T-helper 1 cell treated with Interleukin-12 subunit alpha and Interleukin-12 subunit beta and Interleukin-4 antibody, amounts not matched to agents 30 ng/mL and 1 ng/mL, for 36 hours (primary cell): ENCODE measurements at regions not wholly inside any gene's neighbourhood (a gene's known extent, or its start where the extent isn't known, plus 50 kb on each side); places are given as distances from the start of the nearest gene placed in this dataset.

Experiments
- intact Hi-C: fragments of 100-400 bp; cut with micrococcal nuclease; formaldehyde crosslinking; loops from one replicate; pipeline ENCODE4 v1.15.1; 2024

DNA sequence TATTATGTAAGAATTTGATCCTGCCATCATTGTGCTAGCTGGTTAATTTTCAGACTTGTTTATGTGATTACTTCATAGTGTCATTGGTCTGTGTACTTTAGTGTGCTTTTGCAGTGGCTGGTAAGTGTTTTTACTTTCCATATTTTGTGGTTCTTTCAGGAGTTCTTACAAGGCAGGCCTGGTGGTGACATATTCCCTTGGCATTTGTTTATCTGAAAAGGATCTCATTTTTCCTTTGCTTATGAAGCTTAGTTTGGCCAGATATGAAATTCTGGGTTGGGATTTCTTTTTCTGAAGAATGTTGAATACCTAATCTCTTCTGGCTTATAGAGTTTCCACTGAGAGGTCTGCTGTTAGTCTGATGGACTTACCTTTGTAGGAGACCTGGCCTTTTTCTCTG, 72.8 kb upstream of the MC4R start:
- intact Hi-C loops = no loop called here

DNA sequence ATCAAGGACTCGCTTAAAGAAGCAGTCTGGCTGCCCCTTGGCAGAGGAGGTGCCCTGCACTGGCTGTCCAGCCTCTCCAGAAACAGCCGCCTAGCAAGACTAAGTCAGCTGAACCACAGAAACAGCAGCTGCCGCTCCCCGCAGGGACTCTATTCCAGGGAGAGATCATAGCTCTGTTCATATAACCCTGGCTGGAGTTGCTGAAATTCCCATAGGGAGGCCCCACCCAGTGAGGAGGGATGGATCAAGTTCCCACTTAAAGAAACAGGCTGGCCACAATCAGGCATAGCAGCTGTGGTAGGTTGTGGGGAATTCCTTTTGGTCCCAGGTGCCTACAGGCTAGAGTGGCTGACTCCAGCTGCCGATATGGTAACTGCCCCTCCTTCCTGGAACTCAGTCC, 74.2 kb upstream of the MC4R start:
- intact Hi-C loops = no loop called here

DNA sequence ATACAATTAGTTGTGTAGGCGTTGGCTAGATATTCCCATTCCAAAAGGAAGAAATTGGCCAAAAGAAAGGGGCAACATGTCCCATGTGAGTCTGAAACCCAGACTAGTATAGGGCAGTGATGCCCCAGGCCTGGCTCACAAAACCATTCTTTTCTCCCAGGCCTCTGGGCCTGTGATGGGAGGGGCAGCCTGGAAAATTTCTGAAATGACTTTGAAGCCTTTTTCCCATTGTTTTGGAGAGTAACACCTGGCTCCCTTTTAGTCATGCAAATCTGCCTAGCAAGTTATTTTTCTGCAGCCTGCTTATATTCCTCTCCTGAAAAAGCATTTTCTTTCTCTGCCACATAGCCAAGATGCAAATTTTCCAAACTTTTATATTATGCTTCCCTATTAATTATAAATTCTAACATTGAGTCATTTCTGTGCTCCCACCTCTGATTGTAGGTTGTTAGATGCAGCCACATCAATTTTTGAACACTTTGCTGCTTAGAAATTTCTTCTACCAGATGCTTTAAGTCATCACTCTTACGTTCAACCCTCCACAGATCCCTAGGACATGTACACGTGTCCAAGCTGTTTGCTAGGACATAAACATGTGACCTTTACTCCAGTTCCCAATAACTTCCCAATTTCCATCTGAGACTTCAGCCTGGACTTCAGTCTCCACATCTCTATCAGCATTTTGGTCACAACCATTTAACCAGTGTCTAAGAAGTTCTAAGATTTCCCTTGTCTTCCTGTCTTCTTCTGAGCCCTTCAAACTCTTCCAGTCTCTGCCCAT, 76.1 kb upstream of the MC4R start:
- intact Hi-C loops = no loop called here

DNA sequence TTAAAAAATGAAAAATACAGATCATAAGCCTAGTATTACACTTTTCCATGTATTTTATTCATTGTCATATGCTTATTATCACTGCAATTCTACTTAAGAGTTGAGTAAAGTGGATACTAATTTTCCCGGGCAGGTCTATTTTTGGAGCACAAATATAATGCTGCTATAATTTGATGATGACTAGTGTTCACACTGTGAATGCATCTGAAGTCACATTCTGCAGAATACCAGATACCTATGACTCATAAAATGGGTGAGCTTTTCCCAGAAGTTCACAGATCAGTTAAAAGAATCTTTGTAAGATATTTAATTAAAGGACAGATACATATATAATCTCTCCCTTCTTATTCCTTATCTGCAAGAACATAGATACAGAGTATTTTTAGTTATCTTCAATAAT, 79.8 kb upstream of the MC4R start:
- intact Hi-C loops = no loop called here

DNA sequence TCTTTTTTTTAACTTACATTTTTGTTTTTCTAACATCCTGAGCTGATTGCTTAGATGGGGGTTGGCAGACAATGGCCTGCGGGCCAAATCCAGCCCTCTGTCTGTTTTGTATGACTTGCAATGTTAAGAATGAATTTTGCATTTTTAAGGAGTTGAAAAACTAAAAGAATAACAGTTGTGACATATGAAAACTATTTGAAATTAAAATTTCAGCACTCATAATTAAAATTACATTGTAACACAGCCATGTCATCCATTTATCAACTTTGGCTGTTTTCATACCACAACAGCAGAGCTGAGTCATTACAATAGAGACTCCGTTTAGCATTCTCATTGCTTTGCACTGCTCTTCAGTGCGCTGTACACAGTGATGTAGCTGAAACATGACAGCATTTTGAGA, 94.1 kb upstream of the MC4R start:
- intact Hi-C loops = no loop called here

DNA sequence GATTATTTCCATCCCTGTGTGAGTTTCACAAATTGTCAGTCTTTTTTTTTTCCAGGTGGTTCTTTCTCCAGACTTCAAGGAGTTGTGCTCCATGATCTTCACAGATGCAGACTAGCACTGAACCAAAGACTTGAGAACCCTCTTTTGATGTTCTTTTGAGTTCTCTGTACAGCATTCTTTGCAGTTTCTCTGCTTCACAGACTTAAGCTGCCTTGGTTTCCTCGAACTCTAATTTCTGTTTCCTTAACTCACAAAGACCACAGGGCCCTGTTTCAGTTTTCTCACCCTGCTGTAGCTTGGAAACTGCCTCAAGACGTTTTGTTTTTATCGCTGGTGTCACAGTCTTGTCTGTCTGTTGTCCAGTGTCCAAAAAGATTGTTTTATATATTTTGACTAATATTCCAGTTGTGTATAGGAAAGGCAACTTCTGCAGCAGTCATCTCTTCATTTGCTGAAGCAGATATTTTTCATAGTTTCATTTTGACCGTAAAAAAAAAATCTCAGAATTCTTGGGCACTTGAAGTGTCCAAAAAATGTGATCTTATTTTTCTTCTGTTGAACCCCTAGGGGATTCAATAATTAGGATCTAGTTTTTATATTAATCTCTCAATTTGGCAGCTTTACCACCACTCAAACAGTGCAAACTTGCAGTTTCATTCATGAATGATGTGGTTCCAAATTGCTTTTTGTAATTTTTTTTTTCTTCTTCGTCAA, 97.0 kb upstream of the MC4R start:
- intact Hi-C loops = no loop called here

DNA sequence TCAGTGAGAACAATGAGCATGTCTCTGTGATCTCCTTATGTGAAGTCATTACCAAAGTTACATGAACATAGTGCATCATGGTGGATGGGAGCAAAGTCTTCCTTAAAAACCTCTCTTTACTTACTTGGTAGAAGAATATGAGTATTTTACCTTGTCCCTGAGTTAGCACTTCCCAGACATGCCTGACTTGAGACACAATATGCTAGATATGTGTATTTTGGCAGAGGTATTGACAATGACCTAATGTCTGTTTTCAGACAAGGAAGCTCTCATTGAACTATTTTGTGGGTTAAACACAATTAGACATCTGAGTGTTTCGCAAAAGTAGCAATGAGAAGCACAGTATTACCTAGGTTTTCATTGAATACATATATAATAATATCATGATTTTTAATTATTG, 99.1 kb upstream of the MC4R start:
- intact Hi-C loops = no loop called here

DNA sequence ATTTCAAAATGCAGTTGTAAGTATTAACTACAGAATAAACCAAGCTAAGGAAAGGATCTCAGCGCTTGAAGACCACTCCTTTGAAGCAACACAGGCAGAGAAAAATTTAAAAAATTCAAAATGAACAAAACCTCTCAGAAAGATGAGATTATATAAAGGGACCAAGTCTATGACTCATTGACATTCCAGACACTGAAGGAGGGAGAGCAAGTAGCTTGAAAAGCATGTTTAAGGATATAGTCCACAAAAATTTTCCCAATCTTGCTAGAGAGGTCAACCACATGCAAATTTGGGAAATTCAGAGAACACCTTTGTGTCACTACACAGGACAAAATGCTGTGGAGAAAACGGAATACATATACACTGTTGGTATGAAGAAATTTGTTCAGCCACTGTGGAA, 112.6 kb upstream of the MC4R start:
- intact Hi-C loops = no loop called here

DNA sequence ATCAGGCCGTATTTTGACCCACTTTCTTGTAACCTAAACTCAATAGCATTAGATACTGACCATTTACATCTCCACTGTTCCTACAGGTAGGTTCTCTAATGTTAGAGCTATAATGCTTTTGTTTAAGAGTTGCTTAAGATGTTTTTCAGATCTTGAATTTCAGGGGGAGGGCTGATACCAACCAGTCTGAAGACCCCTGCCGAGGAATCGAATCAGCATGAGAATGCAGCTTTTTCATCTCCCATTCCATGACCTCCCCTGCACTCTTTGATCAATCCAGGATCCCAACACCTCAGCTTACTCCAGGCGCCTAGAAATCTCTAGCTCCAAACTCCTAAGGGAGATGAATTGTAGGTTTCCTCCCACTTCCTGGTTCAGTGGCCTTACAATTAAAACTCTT, 120.5 kb upstream of the MC4R start:
- intact Hi-C loops = no loop called here

DNA sequence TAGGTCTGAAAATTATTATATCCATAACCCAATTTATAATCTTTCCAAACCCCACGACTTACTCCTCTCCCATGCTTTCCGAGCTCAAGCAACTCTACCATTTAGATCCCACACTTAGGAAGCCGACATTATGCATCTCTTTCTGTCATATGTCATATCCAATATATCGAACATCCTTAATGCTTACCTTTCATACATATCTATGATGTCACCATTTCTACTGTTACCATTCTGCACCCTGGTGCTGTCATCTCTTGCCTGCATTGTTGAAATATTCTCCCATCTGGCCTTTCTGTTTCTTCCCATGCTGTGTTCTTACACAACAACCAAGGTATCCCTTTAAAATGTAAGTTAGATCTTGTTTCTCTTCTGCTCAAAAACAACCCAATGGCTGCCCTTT, 127.1 kb upstream of the MC4R start:
- intact Hi-C loops = no loop called here

DNA sequence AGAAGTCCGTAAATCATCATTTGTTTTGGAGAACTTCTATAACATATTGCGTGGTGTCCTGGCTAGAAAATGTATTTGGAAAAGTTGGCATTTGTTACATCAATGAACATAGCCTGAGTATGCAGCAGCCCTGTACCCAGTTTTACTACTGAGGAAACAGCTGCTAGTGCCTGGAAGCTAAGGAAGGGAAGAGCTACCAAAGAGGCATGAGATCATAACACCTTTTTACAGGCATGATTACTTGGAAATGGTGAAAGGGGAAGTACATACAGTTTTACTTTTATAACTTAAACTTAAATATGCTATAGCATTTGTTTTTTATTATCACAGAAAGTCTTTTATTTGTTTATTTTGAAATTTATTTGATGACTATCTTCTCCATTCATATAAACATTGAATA, 128.4 kb upstream of the MC4R start:
- intact Hi-C loops = no loop called here

DNA sequence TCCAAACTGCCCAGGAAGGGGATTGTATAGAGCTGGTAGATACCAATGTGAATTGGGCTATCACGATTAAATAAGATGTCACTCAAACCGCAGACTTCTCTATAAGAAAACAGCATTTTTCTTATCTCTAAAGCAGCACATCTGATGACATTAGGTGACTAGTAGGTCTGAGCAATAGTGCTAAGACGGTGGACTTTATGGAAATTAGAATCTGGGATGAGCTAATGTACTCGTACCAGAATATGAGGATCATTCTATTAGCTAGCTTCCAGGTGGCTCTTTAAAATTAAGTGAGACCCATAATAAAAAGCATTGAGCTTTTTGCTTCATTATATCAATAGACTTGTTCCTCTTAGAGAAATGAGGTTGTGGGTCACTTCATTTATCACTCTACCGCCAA, 130.0 kb upstream of the MC4R start:
- intact Hi-C loops = no loop called here

DNA sequence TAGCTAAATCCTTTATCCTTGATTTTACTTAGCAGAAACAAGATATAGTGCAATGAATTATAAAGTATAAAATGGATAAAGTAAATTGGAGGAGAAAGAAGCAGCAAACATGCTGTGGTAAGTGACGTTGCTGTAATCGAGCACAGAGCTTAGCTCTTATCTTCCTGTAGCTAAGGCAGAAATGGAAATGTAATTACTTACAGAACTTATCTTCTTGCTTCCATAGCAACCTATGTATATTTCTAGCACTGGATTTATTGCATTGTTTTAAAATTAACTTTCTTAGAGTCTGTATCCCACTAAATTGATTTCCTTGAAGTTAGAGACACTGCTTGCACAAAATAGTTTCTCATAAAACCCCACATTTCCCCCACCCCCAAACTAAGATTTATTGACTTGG, 130.6 kb upstream of the MC4R start:
- intact Hi-C loops = no loop called here

DNA sequence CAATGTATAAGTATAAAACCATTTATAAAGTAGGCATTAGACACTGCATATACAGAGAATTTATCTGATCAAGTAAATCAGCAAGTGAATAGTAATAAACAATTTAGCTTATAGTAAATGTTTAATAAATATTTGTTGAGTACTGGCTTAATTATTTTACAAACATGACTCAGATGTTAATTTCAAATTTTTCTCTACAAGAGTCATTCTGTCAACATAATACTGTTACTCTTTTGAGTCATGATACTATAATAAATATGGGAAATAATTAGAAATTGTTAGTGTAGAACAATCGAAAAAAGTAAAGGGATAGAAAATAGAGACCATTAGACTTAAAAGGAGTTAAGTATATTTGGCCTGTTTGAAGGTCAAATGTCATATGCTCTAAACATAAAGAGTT, 133.6 kb upstream of the MC4R start:
- intact Hi-C loops = no loop called here

DNA sequence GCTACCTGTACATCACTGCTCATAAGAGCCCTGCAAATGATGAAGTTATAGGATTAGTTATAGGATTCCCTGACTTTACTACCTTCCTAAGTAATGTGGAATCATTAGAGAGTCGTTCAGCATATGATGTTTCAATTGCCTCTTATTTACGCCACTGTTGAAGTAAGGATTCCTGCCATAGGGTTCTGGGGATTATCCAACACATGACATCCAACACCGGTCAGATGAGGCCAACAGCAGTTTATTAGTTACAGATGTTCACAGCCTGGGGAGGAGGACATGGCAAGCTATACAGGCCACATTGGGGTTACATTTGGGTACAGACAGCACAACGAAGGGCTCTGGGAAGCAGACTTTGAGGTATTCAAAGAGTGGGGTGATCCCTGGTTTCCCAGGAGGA, 134.1 kb upstream of the MC4R start:
- intact Hi-C loops = no loop called here

DNA sequence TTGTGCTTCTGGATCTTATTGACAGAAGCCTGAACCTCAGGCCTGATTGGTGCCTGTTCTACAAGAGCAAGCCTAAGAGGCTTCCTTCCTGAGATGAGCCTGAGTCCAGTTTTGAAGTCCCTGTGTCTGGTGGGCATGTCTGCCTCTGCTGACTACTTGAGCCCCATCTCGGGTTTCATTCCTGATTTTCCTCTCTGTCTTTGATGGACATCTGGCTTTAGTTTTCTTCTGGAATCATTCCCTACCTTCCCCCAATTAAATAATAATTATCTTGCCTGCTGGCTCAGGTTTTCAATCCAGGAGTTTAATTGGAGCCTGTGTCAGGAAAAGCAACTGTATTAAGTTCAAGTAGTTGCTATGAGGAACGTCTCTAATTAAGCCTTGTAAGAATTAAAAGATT, 135.5 kb upstream of the MC4R start:
- intact Hi-C loops = no loop called here

DNA sequence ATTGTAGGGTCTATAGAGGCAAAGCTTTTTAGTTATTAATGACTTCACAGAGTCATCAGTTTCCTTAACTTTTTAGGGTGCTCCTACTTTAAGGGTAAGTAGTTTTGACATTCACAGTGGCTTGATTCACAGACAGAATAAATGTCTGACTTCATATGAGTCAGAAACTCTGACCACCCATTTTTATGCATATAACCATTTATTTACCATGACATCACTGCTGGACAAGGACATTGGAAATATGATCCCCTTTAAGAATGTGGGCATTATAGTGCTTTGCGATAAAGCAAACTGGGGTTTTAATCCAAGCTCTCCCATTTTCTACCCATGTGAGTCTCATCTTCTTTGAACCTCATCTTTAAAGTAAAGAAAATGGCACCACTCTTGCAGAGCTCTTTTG, 162.0 kb upstream of the MC4R start:
- intact Hi-C loops = no loop called here

DNA sequence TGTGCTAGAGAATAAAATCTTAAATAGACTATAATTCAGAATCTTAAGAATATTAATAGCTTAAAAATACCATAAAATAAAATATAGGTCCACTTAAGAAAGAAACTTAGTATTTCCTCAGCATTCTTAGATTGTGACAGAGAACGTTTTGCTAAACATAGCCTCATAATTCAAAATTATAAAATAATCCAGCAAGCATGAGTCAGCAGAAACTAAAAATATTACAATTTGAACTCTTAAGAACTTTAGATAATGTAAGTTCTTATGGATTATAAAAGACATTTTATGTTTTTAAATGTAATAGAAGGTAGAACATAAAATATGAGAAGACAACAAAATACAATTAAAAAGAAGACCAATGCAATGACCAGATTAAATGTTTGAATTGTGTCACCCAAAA, 164.5 kb upstream of the MC4R start:
- intact Hi-C loops = no loop called here

DNA sequence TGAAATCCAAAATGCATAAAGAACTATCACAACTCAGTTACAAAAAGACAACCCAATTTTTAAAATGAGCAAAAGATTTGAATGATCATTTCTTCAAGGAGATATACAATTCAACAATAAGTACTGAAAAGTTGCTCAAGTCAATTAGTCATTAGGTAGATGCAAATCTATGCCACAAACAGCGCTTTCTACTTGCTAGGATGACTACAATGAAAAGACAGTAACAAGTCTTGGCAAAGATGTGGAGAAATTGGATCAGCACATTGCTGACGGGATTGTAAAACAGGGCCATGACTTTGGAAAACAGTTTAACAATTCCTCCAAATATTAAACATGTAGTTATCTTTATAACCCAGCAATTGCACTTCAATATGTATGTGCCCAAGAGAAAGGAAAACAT, 166.3 kb upstream of the MC4R start:
- intact Hi-C loops = no loop called here

DNA sequence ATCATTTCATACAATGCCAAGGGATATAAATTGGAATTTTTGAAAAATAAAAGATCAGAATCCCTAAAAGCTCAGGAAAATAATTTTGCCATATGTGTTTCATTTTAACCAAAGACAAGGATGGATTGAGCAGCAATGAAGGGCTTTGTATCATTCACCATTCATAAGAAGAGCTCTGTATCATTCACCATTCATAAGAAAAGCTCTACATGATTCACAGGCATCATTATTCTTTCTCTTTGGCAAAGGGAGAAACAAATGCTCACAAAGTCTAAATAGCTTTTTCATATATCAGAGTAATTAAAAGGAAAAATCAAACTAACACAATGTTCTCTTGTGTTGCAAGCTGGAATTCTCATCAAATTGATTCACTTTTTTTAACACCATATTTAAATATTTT, 169.1 kb upstream of the MC4R start:
- intact Hi-C loops = no loop called here

DNA sequence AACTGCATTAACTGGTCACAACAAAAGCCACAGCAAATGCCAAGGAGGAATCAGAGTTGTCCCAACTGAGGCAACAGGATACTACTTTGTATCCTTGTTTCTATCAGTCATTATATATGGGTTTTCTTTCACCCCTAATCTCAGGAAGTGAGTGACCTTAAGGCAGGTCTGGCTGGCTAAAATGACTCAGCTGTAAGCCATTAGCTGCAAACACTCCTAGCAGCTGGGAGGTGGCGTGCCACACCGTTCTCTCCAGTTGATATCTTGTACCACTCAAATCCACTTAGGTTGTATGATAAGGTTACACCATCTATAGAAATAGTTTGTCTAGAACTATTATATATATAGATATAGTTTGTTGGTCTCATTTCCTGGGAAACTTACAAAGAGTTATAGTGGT, 171.1 kb upstream of the MC4R start:
- intact Hi-C loops = no loop called here

DNA sequence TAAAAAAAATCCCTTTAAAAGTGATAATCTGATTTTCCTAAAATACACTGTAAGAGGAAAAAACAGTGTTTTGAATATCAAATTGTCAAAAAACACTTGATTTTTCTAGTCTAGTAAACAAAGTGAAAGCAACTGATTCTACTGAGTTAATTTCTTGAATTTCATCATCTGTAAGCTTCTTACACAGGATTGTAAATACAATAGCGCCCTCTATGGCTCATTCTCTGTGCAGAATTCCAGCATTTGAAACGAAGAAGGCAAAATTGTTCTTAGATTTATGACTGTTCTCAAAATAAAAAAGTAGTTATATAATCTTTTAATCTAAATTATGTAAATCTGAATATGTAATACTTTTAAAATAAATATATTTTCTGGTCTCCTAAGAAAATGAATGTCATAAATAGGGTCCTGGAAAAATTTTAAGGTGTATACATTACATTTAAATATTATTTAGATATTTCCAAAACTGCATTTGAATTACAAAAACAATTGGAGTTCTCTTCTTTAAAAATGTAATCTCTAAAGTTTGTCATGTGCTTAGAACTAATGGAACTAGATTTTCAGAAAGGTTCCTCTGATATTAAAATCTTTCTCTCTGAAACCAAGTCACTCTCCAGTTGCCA, 176.9 kb upstream of the MC4R start:
- intact Hi-C loops = loop anchor here (1.0 to 5.0 kb wide), 5 partner anchors 561 to 1242 kb away; partner anchors contain the start of gene CCBE1

DNA sequence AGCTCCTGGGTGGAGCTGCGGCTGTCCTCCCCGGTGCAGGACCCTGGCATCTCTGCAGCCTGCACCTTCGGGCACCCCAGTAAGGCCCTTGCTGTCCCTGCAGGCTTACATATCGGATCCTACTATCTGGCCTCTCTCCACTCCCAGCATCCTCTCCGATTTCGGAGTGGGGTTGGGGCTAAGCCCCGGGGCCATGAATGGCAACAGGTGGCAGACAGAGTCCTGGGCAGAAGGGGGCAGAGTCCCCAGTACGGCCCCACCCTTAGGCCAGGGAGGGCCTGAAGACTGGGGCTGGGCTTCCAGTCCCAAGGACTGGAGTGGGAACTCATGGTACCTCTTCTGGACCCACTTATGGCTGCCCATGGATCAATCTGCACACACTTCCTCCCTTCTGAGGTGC, 180.4 kb upstream of the MC4R start:
- intact Hi-C loops = no loop called here
